CD4-positive, alpha-beta T cell treated with Interferon alpha-2 for 1 hour (primary cell): ENCODE measurements at regions not wholly inside any gene's neighbourhood (a gene's known extent, or its start where the extent isn't known, plus 50 kb on each side); places are given as distances from the start of the nearest gene placed in this dataset.

Source experiments
- DNase-seq, 2 donors: peaks; one replicate each; pipeline ENCODE4 v3.0.0-alpha.2; 2020 to 2022

DNA sequence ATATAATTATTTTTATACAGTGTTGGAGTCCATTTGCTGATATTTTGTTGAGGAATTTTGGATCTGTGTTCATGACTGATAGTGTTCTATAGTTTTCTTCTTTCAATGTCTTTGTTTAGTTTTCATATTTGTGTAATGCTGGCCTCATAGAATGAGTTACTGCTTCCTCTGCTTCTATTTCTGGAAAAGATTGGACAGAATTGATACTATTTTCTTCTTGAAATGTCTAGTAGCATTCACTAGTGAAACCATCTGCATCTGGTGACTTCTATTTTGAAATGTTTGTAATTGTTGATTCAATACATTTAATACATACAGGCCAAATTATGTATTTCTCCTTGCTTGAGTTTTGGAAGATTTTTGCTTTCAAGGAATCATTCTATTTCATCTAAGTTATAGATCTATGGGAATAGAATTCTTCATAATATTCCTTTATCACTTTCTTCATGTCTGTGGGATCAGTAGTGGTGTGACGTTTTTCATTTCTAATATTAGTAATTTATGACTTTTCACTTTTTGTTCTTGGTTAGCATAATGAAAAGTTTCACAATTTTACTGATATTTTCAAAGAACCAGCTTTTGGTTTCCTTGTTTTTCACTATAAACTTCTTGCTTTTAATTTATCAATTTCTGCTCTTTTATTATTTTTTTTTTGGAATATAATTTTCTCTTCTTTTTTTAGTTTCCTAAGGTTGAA lies 509.9 kb upstream of the VRK2 start:
- DNase-seq: no peak

DNA sequence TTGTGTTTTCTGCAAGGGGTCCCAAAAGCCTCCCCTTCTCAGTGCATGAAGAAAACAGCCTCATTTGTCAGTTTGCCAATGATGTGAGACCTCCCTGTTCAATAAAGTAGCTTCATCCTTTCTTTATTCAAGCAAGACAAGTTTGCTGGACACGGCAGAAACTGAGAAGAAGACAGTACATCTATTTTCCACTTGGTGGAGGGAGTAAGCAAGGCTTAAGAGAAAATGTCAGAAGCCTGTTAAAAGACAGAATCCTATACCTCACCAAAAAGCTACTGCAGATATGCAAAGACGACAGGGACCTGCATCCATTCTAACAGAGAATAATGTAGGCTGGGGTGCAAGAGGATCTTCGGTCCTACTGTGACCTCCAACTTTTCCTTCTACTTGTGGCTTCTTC lies 506.8 kb upstream of the VRK2 start:
- no peak for DNase-seq

DNA sequence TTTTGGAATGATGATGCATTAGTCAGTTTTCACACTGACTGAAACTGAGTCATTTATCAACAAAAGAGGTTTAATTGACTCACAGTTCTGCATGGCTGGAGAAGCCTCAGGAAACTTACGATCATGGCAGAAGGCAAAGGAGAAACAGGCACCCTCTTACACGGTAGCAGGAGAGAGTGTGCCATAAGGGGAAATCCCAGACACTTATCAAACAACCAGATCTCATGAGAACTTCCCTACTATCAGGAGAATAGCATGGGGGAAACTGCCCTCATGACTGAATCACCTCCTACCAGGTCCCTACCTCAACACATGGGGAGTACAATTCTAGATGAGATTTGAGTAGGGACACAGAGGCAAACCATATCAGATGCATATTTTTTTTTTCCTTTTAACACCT lies 504.5 kb upstream of the VRK2 start:
- DNase-seq: no peak

DNA sequence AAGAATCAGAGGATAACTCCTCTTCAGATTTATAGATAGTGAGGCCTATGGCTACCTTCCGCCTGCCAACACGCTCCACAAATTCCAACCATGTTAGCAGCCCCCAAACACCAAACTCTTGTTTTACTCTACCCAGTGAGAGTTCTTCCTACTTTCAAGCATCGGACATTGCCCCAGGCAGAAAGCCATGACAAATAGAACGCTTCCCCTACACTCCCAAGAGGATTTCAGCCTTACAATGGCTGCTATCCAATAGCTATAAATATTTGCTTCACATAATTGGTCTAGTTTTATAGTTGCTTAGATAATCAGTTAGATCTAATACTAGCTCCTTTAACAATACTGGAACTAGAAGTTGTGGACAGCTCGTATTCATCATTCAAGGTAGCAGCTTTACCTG lies 503.4 kb upstream of the VRK2 start:
- DNase-seq: no peak

DNA sequence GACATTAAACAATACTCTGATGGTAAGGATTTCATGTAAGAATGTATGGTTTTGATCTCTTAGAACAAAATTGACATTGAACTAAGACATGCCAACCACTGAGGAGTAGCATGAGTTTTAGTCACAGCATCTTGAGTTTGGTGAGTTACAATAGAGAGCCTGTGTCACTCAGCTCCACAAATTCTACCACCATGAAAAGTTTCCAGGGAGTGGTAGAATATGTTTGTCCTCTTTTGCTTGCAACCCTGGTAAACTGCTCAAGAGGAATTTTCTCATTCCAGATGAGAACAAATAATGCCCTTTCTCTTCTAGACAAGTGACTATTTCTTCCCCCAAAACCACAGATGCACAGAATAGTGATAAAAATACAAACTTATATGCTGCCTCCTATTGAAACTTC lies 502.0 kb upstream of the VRK2 start:
- DNase-seq: no peak

DNA sequence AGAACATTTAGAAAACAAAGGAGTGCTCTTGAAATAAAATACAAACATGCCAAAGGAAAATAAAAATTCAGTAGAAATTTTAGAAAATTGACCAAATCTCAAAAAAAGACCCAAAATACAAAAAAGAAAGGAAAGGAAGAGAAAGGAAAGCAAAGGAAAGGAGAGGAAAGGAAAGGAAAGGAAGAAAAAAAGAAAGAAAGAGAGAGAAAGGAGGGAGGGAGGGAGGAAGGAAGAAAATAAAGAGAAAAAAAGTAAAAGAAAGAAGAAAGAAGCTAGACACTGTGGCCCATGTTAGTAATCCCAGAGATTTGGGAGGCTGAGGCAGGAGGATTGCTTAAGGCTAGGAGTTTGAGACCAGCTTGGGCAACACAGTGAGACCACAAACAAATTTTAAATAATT lies 500.1 kb upstream of the VRK2 start:
- DNase-seq: no peak

DNA sequence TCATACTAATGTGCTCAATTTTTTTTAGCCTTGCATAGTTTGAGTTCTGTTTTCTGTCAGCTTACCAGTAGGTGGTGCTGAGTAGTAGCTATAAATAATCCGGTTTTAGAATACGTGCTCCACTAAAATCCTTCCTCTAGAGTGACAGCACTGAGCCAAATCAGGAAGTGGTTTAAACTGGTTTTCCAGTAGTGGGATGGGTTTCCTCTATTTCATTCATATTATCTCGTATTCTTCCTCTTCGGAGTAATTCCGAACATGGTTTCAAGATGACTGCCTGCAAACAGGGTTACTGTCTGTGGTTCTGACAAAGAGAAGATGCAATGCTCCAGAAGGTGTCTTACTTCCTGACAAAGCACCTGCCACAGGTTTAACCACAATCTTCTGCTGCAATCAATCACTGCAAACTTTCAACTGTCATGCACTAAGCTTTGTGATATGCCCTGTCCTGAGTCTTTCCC lies 496.9 kb upstream of the VRK2 start:
- DNase-seq: no peak

DNA sequence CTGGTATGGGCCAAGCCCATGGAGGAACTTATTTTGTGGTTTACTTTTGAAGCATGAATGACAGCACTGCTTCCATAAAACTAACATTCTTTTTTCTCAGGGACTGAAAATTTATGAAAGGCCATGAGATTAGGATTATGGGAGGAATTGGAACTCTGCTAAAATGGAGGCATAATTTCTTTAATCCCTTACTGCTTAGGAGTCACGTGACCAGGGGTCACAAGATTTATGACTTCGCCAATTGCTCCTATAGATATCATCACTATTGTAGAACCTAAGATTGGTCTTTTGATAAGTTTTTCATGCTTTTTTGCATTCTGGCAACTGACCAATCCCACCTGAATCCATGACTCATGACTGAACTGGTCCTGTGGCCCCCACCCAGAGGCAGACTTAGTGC lies 495.7 kb upstream of the VRK2 start:
- no peak for DNase-seq

DNA sequence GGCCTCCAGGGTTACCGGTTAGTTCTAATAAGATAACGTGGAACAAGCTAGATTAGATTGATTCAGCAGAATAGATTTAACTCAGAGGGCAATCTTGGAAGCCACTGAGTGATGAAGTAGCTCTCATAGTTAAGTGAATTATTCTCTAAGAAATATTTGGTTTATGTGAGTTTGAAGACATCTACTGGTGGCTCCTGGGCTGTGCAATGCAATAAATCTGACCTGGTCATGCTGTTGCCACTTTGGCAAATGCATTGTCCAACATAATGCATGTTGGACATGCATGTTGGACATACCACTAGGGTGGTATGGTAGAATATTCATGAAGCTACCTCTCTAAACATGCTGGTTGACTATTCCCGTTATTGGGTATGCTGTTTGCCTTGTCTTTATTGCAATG lies 493.7 kb upstream of the VRK2 start:
- DNase-seq: no peak

DNA sequence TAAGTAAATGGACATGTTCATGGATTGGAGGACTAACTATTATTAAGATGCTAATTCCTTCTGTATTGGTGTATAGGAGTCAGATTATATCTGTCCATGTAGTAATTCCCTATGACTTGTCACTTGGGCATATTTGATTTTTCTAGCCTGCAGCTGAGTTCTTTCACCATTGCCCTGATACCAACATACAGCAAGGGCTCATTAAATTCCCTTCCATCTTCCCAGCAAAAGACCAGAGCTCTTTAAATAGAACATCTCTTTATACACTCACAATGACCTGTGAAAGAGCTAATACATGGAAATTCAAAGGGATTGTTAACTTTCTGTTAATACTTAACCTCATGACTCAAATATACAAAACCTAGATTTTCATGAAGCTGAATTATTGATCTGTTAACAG lies 492.3 kb upstream of the VRK2 start:
- DNase-seq: no peak

DNA sequence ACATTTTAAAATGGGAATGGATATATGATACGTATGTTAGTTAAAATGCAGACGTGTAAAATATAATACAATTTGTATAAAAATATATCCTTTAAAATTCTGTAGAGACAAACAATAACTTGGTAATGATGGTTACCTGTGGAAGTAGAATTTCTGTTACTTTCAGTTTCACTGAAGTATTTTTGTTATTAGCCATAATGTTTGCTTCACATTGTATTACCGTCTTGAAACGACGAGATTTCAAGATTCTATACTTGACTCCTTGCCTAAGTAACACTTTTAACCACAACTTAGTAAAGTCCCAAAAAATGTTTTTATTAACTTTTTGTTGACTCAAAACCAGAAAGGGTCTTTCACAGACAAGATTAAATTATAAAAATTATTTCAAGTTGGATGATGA lies 488.3 kb upstream of the VRK2 start:
- DNase-seq: no peak

DNA sequence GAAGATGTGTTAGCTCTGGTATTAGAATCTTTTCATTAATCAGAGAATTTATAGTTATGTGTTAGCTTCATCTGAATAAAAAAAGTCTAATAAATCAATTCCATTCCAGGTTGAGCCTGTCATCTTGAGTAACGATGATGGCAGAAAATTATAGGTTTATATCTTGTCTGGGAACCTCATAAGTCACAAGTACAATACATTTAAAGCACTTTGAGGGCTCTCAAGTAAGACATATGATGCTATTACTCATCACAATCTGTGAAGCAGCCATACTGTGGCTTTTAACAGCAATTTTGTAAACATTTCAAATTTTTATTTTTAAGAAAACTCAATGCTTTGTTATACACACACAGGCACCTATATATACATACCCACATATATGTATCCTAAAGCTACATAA lies 484.1 kb upstream of the VRK2 start:
- DNase-seq: no peak

DNA sequence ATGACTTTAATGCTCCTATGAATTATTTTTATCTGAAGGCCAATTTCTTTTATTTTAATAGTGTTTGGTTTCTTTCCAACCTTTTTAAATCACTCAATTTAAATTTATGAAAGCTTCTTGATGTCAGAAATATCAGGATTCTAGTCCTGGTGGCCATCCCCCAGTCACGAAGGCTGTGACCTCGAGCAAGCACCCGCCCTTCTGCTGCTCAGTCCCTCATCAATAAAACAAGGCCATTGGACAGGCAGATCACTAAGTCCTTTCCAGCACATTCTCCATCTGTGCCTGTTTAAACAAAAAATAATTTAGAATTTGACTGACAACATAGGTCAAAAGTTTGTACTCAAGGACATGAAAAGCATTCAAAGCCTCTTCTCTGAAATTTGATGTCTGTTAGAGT lies 483.6 kb upstream of the VRK2 start:
- no peak for DNase-seq

DNA sequence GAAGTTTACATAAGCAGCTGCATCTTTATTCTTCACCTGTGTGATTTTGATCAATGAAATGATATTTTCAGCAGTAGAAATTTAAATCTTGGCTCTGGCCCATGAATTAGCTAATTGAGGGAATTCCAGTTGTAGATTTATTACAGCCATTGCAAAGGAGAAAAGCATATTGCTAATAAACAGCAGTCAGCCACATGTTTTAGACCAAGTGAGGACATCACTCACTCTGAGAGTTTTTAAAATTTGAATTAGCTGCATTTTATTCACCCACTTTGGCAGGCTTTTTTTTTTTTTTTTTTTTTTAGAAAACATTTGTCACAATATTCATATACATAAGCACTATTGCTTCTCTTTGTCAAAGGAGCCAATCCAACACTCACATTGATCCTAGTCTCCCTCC lies 479.4 kb upstream of the VRK2 start:
- DNase-seq: no peak

DNA sequence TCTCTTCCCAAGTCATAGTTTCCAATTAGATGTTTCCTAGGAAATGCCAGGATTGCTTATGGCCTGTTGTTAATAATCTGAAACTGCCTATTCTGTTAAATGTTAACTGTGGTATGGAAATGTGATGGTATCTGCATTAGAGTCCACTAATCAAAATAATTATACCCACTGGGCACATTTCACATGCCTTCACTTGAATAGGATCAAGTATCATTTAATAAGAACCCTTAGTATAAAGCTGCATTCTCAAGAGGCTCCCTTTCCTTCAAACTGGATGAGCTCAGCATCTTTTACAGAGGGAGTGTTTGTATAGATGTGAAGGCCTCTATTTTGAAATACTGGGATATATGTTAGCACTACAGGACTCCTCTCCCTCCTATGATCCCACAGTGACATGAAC lies 477.2 kb upstream of the VRK2 start:
- no peak for DNase-seq

DNA sequence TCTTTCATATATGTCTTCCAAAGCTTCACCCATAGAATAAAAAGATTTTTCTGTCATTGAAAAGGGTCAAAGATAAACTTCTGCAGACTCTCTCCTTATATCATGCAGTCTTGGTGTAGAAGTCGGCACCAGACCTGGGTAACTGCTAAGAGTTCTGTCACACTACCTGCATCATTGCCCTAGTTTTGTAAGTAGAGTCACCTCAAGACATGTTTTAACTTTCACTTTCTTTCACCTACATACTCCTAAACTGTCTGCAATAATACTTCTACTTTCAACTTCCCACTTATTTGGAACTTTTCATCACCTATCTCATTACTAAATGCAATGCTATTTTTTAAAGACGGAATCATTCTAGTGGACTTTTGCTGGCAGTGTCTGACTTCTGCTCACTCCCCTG lies 475.6 kb upstream of the VRK2 start:
- no peak for DNase-seq

DNA sequence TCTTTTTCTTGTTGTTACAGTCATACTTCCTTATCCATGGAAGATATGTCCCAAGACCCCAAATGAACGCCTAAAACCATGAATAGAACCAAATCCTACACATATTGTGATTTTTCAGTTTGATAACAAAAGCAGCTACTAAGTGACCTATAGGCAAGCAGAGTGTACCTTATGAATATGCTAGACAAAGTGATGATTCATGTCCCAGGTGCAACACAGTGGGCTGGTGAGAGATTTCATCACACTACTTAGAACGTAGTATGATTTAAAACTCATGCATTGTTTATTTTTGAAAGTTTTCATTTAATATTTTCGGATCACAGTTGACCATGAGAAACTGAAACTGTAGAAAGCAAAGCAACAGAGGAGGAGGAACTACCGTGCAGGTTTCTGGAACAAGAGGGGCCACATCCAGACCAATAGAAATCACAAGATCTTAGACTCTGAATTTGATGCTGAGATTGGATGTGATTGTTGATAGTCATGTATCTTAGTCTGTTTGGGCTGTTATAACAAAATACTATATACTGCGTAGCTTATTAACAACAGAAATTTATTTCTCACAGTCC lies 470.8 kb upstream of the VRK2 start:
- DNase-seq: no peak

DNA sequence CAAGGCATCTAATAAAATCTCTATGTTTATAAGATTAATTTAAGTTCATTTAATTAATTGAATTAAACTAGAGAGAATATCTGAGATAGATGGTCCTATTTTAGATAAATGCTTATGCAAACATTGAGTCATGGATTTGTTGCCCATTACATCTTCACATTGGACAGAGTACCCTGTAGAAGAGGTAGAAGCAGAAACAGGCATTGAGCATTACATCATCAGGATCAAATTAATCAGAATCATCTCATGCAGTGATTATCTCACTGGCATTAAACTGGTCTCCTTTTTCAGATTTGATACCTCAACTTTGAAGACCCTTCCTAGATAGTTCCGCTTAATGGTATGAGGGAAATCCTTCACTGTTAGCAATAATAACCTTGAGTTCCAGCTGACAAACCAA lies 469.6 kb upstream of the VRK2 start:
- no peak for DNase-seq

DNA sequence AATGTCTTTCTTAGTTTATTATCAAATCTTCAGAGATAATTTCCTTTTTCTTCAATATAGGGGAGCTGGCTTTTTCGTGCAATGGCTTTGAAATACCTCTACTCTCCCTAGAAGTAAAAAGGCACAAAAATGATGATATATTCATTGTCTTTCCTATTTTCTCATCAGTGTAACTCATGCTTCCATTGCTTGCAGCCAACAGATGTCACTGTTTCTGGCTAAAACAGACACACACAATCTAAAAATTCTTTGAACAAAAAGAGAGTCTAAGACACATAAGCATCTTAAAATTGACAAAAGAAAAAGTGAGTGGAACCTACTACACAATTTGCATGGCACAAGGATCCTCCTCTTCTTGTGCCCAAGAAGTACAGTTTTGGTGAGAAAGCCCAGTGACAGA lies 448.7 kb upstream of the VRK2 start:
- DNase-seq: no peak

DNA sequence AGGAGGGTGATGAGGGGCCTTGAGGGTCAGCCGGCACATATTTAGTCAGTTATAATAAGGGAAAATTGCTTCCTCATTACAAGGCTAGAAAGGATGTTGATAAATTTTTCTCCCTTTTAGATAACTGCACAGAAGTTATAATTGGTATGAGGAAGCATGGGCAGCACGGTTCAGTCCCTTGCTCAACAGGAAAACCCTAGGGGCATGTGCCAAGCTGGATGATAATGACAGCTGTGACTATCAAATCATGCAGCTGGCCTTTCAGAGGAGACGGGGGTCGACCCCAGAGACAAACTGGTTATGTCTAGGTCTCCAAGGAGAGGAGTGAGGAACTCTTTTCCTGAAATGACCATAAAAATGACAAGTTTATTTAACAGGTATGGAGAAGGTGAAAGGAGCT lies 448.1 kb upstream of the VRK2 start:
- no peak for DNase-seq

DNA sequence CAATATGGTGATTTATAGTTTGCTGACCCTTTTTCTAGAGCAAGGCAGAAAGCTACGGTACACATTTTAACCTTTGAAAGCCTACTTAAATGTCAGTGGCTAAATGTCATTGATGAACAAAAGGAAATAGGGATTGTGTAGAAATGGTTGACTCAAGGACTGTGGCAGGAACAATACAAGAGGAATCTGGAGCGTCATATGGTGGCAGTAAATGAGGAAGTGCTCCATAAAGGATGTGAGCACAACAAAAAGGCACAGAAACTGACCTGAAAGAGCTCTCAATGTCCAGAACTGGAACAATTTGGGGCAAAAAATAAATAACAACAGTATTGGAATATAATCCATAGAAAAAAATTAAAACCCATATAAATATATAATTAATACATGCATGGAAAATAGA lies 443.9 kb upstream of the VRK2 start:
- DNase-seq: no peak

DNA sequence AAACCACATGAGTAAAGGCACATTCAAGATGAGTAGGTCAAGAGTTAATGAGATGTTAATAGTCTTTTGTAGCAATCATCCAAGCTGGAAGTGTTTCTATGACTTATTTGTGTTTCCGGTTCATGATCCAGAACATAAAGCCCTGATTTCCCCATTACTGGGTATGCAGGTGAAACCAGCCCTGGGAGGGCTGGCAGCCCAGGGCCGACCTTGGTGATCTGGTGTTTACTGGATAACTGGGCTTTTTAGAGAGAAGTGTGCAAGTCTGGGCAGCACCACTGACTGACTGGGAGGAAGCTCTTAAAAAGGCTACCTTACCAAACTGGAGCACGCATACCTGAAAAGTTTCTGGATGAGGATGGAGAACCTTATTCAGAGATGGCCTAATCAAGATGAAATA lies 431.6 kb upstream of the VRK2 start:
- no peak for DNase-seq

DNA sequence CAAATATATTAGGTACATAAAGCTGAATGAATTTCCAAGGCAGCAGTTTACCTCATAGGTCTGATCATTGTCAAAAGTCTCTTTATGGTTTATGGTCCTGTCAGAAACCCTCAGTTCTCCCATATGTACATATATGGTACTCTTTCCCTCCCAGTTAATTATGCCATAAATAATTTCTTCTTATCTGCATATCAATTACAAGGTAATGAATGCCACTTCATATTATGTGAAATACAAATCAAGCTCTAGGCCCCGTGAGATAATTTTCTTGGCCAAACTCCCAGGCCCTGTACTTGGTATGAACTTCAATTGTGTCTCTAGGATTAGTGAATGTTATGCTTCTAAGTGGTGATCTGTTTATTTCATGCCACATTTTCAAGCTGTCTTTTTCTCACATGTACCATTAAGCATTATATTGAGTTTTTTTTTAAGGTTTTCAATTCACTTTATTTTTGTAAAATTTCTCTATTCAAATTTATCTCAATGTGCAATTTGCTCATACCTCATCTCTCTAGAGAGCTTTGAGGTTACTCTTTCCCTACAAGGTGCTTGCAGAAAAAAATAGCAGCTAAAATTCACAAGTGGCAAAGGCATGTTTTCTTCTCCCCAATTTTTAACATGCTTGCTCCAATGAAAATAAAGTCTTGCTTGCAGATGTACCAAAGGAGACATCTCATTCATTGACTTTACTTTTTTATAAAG lies 430.6 kb upstream of the VRK2 start:
- DNase-seq: no peak

DNA sequence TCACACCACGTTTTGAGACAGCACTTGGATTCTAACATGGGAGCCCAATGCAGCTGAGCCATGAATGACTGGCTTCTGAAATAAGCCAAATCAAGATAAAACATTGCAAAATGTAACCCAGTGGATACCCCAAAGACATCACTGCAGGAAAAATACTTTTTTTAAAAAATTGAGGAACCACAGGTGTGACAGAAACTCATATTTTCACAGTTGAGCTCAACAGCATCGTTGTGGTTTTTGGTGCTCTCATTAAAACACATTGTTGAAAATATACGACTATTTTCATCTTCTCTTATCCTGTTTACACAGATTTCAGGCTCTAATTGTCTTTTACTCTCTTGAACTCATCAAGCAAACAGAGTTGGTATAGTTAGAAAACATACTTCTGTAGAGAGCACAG lies 429.3 kb upstream of the VRK2 start:
- DNase-seq: no peak
